HepG2 (cell line): ENCODE measurements at regions not wholly inside any gene's neighbourhood (a gene's known extent, or its start where the extent isn't known, plus 50 kb on each side); places are given as distances from the start of the nearest gene placed in this dataset.

Experiments
- ATAC-seq: fragments of 200-7000 bp; cut with Tn5 transposase; 3 replicates; pipeline ENCODE4 v1.9.1; 2020; ENCODE audit warnings: mild to moderate bottlenecking, moderate library complexity
- BruUV-seq: library from RNA; stranded (reverse); fragments of 400-500 nt; replicated peaks from 2 replicates; lab custom pipeline; 2021; lab: Mats Ljungman, UMichigan
- CTCF ChIA-PET: fragments of 300-600 bp; formaldehyde crosslinking; extraction: SDS; loops from one replicate; lab custom pipeline; 2021; ENCODE audit warnings: low total read pairs, inconsistent platforms, low intra/inter-chr PET ratio; lab: Yijun Ruan, JAX
- POLR2A ChIA-PET: fragments of 350-600 bp; sonication (Branson Sonifier 250); formaldehyde crosslinking; loops from one replicate; lab custom pipeline; 2020; ENCODE audit warnings: antibody characterized with exemption, inconsistent platforms; lab: Yijun Ruan, JAX
- DNase-seq: peaks from one replicate; pipeline ENCODE4 v3.0.0-alpha.2; 2015; ENCODE audit warnings: low spot score
- FAIRE-seq: peaks from 3 replicates; lab custom pipeline; 2011; peaks lifted over from hg19 to GRCh38; lab: Jason Lieb, UNC
- H2AFZ ChIP-seq: one replicate; pipeline ENCODE4 v1.6.1; 2011; ENCODE audit warnings: low read length, inconsistent platforms
- H3K27ac ChIP-seq: fragments of 300-600 bp; 3 replicates; pipeline ENCODE4 v1.8.0; 2011; ENCODE audit warnings: mixed run types, mild to moderate bottlenecking, mixed read lengths, low read length, inconsistent platforms; ENCODE audit not compliant: insufficient read depth; ENCODE audit errors: extremely low read length
- H3K27me3 ChIP-seq, 2 experiments: fragments of 200-600 bp in 1 of 2; 2 replicates in 1 of 2; 3 replicates in 1 of 2; pipeline versions ENCODE4 v1.6.0 to v1.8.0; 2011; ENCODE audit warnings: low read length in 2 of 2, mild to moderate bottlenecking in 2 of 2, moderate library complexity in 2 of 2, inconsistent platforms in 1 of 2; ENCODE audit not compliant: insufficient read depth in 2 of 2, control insufficient read depth in 1 of 2
- H3K36me3 ChIP-seq, 2 experiments: fragments of 200-600 bp in 1 of 2; replicated peaks in 1 of 2; 2 replicates in 1 of 2; 3 replicates in 1 of 2; pipeline versions ENCODE4 v1.5.1 to v1.8.0; 2011; ENCODE audit warnings: low read length in 2 of 2, inconsistent platforms in 1 of 2; ENCODE audit not compliant: insufficient read depth in 2 of 2, control insufficient read depth in 1 of 2
- H3K4me1 ChIP-seq: 2 replicates; pipeline ENCODE4 v1.5.1; 2012; ENCODE audit warnings: low read length, inconsistent platforms; ENCODE audit not compliant: insufficient read depth
- H3K4me2 ChIP-seq: 2 replicates; pipeline ENCODE4 v1.6.0; 2011; ENCODE audit warnings: low read depth, low read length, inconsistent platforms
- H3K4me3 ChIP-seq, 3 experiments: fragments of 200-600 bp in 1 of 3; sonication (generic), shearing (Covaris generic) in 1 of 3; replicated peaks in 1 of 3; 2 replicates each; pipeline ENCODE4 v1.5.1; 2011 to 2016; ENCODE audit warnings: low read length in 3 of 3, inconsistent platforms in 2 of 3, low read depth in 2 of 3, mild to moderate bottlenecking in 2 of 3, control low read depth in 1 of 3, mixed read lengths in 1 of 3; ENCODE audit not compliant: insufficient read depth in 1 of 3
- H3K79me2 ChIP-seq: one replicate; pipeline ENCODE4 v1.6.1; 2011; ENCODE audit warnings: low read length, inconsistent platforms; ENCODE audit not compliant: insufficient read depth
- H3K9ac ChIP-seq: 2 replicates; pipeline ENCODE4 v1.6.0; 2011; ENCODE audit warnings: mild to moderate bottlenecking, low read depth, low read length, inconsistent platforms; ENCODE audit not compliant: insufficient read depth
- H3K9me3 ChIP-seq: 2 replicates; pipeline ENCODE4 v1.5.1; 2012; ENCODE audit warnings: mild to moderate bottlenecking, low read length
- H4K20me1 ChIP-seq: 2 replicates; pipeline ENCODE4 v1.6.0; 2011; ENCODE audit warnings: inconsistent platforms, mild to moderate bottlenecking, low read length, moderate library complexity; ENCODE audit not compliant: insufficient read depth
- CC2D1A ChIP-seq: sonication (generic); formaldehyde crosslinking; IDR thresholded peaks from 2 replicates; pipeline ENCODE4 v1.8.1; 2023; ENCODE audit warnings: mild to moderate bottlenecking, missing genetic modification reagents
- FOXA3 ChIP-seq: IDR thresholded peaks from 2 replicates; pipeline ENCODE4 v1.6.1; 2016; ENCODE audit warnings: missing genetic modification reagents, missing compliant biosample characterization
- GTF2F1 ChIP-seq: fragments of 150-350 bp; IDR thresholded peaks from 2 replicates; pipeline ENCODE4 v1.6.1; 2014; ENCODE audit warnings: low read length
- HDAC6 ChIP-seq: fragments of 200-600 bp; sonication (generic); IDR thresholded peaks from 2 replicates; pipeline ENCODE4 v1.7.0; 2017; ENCODE audit warnings: mild to moderate bottlenecking, antibody characterized with exemption, low read length, low read depth
- NFYB ChIP-seq: sonication (generic); formaldehyde crosslinking; IDR thresholded peaks from 2 replicates; pipeline ENCODE4 v1.4.0; 2020; ENCODE audit warnings: missing genetic modification reagents
- RBM39 ChIP-seq: fragments of 200-400 bp; formaldehyde crosslinking; IDR thresholded peaks from one replicate; pipeline ENCODE4 v1.6.1; 2018; ENCODE audit warnings: antibody characterized with exemption, mild to moderate bottlenecking, low read depth, low read length; ENCODE audit not compliant: poor library complexity, severe bottlenecking
- SATB2 ChIP-seq: sonication (generic); formaldehyde crosslinking; IDR thresholded peaks from 2 replicates; pipeline ENCODE4 v1.5.0; 2020; ENCODE audit warnings: missing genetic modification reagents
- TEAD2 ChIP-seq: sonication (generic); formaldehyde crosslinking; IDR thresholded peaks from 2 replicates; pipeline ENCODE4 v1.9.0; 2021; ENCODE audit warnings: missing genetic modification reagents
- TEAD3 ChIP-seq: optimal IDR thresholded peaks from 2 replicates; pipeline ENCODE3; 2016; ENCODE audit warnings: borderline replicate concordance
- TRIM24 ChIP-seq: sonication (generic); formaldehyde crosslinking; IDR thresholded peaks from 2 replicates; pipeline ENCODE4 v1.8.0; 2022; ENCODE audit warnings: mild to moderate bottlenecking, missing genetic modification reagents
- U2AF1 ChIP-seq: fragments of 200-400 bp; formaldehyde crosslinking; optimal IDR thresholded peaks from 2 replicates; pipeline ENCODE3; 2017; ENCODE audit warnings: mild to moderate bottlenecking, low read depth, low read length
- ZBTB21 ChIP-seq: sonication (generic); formaldehyde crosslinking; IDR thresholded peaks from 2 replicates; pipeline ENCODE4 v1.4.0; 2020; ENCODE audit warnings: missing genetic modification reagents
- ZBTB8A ChIP-seq: sonication (generic); formaldehyde crosslinking; IDR thresholded peaks from 2 replicates; pipeline ENCODE4 v1.4.0; 2020; ENCODE audit warnings: mild to moderate bottlenecking, low read depth, missing genetic modification reagents, borderline replicate concordance
- ZNF205 ChIP-seq: IDR thresholded peaks from 2 replicates; pipeline ENCODE4 v1.6.1; 2018; ENCODE audit warnings: missing biosample characterization, missing genetic modification reagents
- ZNF274 ChIP-seq: sonication (generic); formaldehyde crosslinking; IDR thresholded peaks from 2 replicates; pipeline ENCODE4 v1.5.1; 2020; ENCODE audit warnings: mild to moderate bottlenecking, missing genetic modification reagents
- ZNF329 ChIP-seq: sonication (generic); formaldehyde crosslinking; IDR thresholded peaks from 2 replicates; pipeline ENCODE4 v1.9.0; 2021; ENCODE audit warnings: low read depth, mild to moderate bottlenecking, missing genetic modification reagents
- ZNF558 ChIP-seq: sonication (generic); formaldehyde crosslinking; IDR thresholded peaks from 2 replicates; pipeline ENCODE4 v1.9.0; 2022; ENCODE audit warnings: mild to moderate bottlenecking, missing genetic modification reagents, borderline replicate concordance
- ZNF616 ChIP-seq: sonication (generic); formaldehyde crosslinking; IDR thresholded peaks from 2 replicates; pipeline ENCODE4 v1.5.0; 2020; ENCODE audit warnings: low read depth, mild to moderate bottlenecking, missing genetic modification reagents
- ZNF703 ChIP-seq: sonication (generic); formaldehyde crosslinking; IDR thresholded peaks from 2 replicates; pipeline ENCODE4 v1.5.1; 2020; ENCODE audit warnings: missing genetic modification reagents, mild to moderate bottlenecking, moderate library complexity, borderline replicate concordance
- ZNF720 ChIP-seq: sonication (generic); formaldehyde crosslinking; IDR thresholded peaks from 2 replicates; pipeline ENCODE4 v1.4.0; 2020; ENCODE audit warnings: missing genetic modification reagents
- ZSCAN12 ChIP-seq: sonication (generic); formaldehyde crosslinking; IDR thresholded peaks from 2 replicates; pipeline ENCODE4 v1.9.0; 2021; ENCODE audit warnings: mild to moderate bottlenecking, missing genetic modification reagents
- ZSCAN29 ChIP-seq: sonication (generic); formaldehyde crosslinking; conservative IDR thresholded peaks from 2 replicates; pipeline ENCODE4 v1.4.0; 2020; ENCODE audit warnings: mild to moderate bottlenecking, missing genetic modification reagents
- WGBS: methylation state at CpG from one replicate; pipeline ENCODE4 v1.1.6; 2017; ENCODE audit warnings: low lambda C conversion rate; 5-methylcytosine and 5-hydroxymethylcytosine counted together
- in situ Hi-C: cut with HindIII; loops from 2 replicates; pipeline ENCODE4 v1.10.0; 2017; ENCODE audit warnings: low pct_unique_long_range_greater_than_20kb; ENCODE audit not compliant: extremely low pct_ligation_motif_present
- intact Hi-C: fragments of 100-400 bp; cut with micrococcal nuclease; formaldehyde crosslinking; loops from one replicate; pipeline ENCODE4 v1.10.0; 2022; ENCODE audit not compliant: unreplicated experiment
- TF ChIP-seq, protein P1 (sequence below): sonication (generic); formaldehyde crosslinking; IDR thresholded peaks from 2 replicates; pipeline ENCODE4 v1.5.0; 2020; ENCODE audit warnings: missing genetic modification reagents
- TF ChIP-seq, protein P2 (sequence below): sonication (generic); formaldehyde crosslinking; IDR thresholded peaks from 2 replicates; pipeline ENCODE4 v1.5.1; 2020; ENCODE audit warnings: missing genetic modification reagents, mild to moderate bottlenecking, borderline replicate concordance
- TF ChIP-seq, protein P3 (sequence below): sonication (generic); formaldehyde crosslinking; IDR thresholded peaks from 2 replicates; pipeline ENCODE4 v1.4.0; 2020; ENCODE audit warnings: low read depth, mild to moderate bottlenecking, missing genetic modification reagents

DNA sequence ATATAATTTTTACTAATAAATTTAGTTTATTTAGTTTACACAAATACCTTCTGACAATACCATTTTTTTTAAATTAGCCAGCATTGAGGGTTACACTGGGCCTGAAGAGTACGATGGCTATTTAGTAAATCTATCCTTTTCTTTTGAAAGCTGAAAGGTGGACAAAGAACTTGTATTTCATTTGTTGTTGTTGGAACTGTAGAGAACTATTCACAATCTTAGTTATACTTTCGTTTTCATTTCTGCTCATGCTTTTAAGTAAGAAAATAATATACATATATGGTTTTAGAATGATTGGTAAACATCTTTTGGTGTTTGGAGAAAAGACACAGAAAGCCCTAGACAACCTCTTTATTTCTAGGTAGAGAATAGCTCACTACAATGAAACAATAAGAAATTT, 165.3 kb upstream of the FAM83B start (continued):
- TF ChIP-seq, protein P1, sequence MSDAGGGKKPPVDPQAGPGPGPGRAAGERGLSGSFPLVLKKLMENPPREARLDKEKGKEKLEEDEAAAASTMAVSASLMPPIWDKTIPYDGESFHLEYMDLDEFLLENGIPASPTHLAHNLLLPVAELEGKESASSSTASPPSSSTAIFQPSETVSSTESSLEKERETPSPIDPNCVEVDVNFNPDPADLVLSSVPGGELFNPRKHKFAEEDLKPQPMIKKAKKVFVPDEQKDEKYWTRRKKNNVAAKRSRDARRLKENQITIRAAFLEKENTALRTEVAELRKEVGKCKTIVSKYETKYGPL: no peak
- TF ChIP-seq ZNF720 (CRISPR knock-in tag): no peak
- no peak for TF ChIP-seq TEAD2 (CRISPR knock-in tag)
- TF ChIP-seq ZBTB21 (CRISPR knock-in tag): no peak
- TF ChIP-seq FOXA3 (CRISPR knock-in tag): no peak
- no peak for TF ChIP-seq HDAC6
- TF ChIP-seq ZSCAN12: no peak
- TF ChIP-seq TEAD3 (CRISPR knock-in tag): no peak
- no peak for TF ChIP-seq ZNF274 (CRISPR knock-in tag)
- TF ChIP-seq, all 625 proteins: peak for 0

DNA sequence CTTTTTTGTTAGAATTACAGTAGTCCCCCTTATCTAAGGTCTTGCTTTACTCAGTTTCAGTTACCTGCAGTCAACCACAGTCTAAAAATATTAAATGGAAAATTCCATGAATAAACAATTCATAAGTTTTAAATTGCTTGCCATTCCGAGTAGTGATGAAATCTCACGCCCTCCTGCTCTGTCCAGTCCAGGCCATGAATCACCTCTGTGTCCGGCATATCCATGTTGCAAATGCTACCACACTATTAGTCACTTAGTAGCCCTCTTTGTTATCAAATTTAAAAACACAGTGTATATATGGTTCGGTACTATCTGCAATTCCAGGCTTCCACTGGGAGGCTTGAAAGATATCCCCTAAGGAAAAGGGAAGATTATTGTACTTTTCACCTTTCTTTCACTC, 164.6 kb upstream of the FAM83B start:
- FAIRE-seq: no peak
- CTCF ChIA-PET: no interaction called here
- TF ChIP-seq ZSCAN29: no peak
- no peak for TF ChIP-seq ZNF205
- no peak for TF ChIP-seq ZNF329 (CRISPR knock-in tag)
- no peak for TF ChIP-seq ZBTB8A (CRISPR knock-in tag)
- no peak for TF ChIP-seq TRIM24 (CRISPR knock-in tag)
- TF ChIP-seq, protein P2, sequence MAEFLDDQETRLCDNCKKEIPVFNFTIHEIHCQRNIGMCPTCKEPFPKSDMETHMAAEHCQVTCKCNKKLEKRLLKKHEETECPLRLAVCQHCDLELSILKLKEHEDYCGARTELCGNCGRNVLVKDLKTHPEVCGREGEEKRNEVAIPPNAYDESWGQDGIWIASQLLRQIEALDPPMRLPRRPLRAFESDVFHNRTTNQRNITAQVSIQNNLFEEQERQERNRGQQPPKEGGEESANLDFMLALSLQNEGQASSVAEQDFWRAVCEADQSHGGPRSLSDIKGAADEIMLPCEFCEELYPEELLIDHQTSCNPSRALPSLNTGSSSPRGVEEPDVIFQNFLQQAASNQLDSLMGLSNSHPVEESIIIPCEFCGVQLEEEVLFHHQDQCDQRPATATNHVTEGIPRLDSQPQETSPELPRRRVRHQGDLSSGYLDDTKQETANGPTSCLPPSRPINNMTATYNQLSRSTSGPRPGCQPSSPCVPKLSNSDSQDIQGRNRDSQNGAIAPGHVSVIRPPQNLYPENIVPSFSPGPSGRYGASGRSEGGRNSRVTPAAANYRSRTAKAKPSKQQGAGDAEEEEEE: no peak
- no peak for TF ChIP-seq RBM39
- TF ChIP-seq, protein P3, sequence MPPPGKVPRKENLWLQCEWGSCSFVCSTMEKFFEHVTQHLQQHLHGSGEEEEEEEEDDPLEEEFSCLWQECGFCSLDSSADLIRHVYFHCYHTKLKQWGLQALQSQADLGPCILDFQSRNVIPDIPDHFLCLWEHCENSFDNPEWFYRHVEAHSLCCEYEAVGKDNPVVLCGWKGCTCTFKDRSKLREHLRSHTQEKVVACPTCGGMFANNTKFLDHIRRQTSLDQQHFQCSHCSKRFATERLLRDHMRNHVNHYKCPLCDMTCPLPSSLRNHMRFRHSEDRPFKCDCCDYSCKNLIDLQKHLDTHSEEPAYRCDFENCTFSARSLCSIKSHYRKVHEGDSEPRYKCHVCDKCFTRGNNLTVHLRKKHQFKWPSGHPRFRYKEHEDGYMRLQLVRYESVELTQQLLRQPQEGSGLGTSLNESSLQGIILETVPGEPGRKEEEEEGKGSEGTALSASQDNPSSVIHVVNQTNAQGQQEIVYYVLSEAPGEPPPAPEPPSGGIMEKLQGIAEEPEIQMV (CRISPR knock-in tag): no peak
- no peak for TF ChIP-seq SATB2 (CRISPR knock-in tag)
- TF ChIP-seq GTF2F1: no peak
- TF ChIP-seq U2AF1: no peak
- TF ChIP-seq ZNF558 (CRISPR knock-in tag): no peak
- no peak for TF ChIP-seq ZNF616 (CRISPR knock-in tag)
- TF ChIP-seq ZNF703 (CRISPR knock-in tag): no peak
- TF ChIP-seq CC2D1A (CRISPR knock-in tag): no peak
- no peak for TF ChIP-seq NFYB (CRISPR knock-in tag)

More for the DNA sequence above, 164.6 kb upstream of the FAM83B start:
- no peaks in the 10 kb centered on the region for H3K4me1 ChIP-seq
- DNase-seq (no peak), ATAC-seq (no peak; the same call in 2 of the 3 replicates)
- no peaks in the 10 kb centered on the region for H3K36me3 ChIP-seq
- no peak overlapping the region for H3K9ac ChIP-seq
- no peaks in the 10 kb centered on the region for H4K20me1 ChIP-seq
- WGBS: 3% methylated on average over 4 of the region's 4 CpGs
- POLR2A ChIA-PET: no interaction called here
- intact Hi-C loops (no loop called here), in situ Hi-C loops (no loop called here)
- H3K4me2 ChIP-seq: no peak overlapping the region
- no peaks in the 10 kb centered on the region for H3K9me3 ChIP-seq
- H3K79me2 ChIP-seq: no peaks in the 10 kb centered on the region
- no TSS peak for BruUV-seq
- no peak overlapping the region for H3K27ac ChIP-seq
- H2AFZ ChIP-seq: no peak overlapping the region
- no peaks in the 10 kb centered on the region for H3K27me3 ChIP-seq
- no peak overlapping the region for H3K4me3 ChIP-seq
